GM12878 (cell line): ENCODE measurements at regions not wholly inside any gene's neighbourhood (a gene's known extent, or its start where the extent isn't known, plus 50 kb on each side); places are given as distances from the start of the nearest gene placed in this dataset.

Experiments
- ATAC-seq: fragments of 200-7000 bp; cut with Tn5 transposase; 3 replicates; pipeline ENCODE4 v1.9.1; 2020; ENCODE audit warnings: mild to moderate bottlenecking, moderate library complexity
- BruUV-seq: library from RNA; stranded (reverse); fragments of 400-500 nt; replicated peaks from 2 replicates; lab custom pipeline; 2021; lab: Mats Ljungman, UMichigan
- CTCF ChIA-PET: fragments of 300-600 bp; sonication (Branson Sonifier 250); formaldehyde crosslinking; extraction: SDS; loops from one replicate; lab custom pipeline; 2021; ENCODE audit warnings: inconsistent platforms; lab: Yijun Ruan, JAX
- POLR2A ChIA-PET: fragments of 350-600 bp; formaldehyde crosslinking; extraction: SDS; loops from one replicate; lab custom pipeline; 2021; ENCODE audit warnings: inconsistent platforms; lab: Charles Lee
- RAD21 ChIA-PET: fragments of 300-600 bp; sonication (Branson Sonifier 250); formaldehyde crosslinking; loops from one replicate; lab custom pipeline; 2023; ENCODE audit warnings: antibody characterized with exemption; ENCODE audit not compliant: unreplicated experiment; lab: Charles Lee
- SMC1A ChIA-PET: fragments of 300-600 bp; sonication (Branson Sonifier 250); formaldehyde crosslinking; loops from one replicate; lab custom pipeline; 2023; ENCODE audit not compliant: unreplicated experiment, uncharacterized antibody; lab: Charles Lee
- DNase-seq: peaks from one replicate; pipeline ENCODE4 v3.0.0-alpha.2; 2011; ENCODE audit warnings: low read depth, low spot score
- FAIRE-seq: peaks from 3 replicates; lab custom pipeline; 2011; peaks lifted over from hg19 to GRCh38; lab: Jason Lieb, UNC
- H2AFZ ChIP-seq: 2 replicates; pipeline ENCODE4 v1.6.0; 2011; ENCODE audit warnings: low read depth, low read length, control low read depth; ENCODE audit not compliant: control insufficient read depth
- H3K27ac ChIP-seq: 2 replicates; pipeline ENCODE4 v1.5.1; 2011; ENCODE audit warnings: control low read depth; ENCODE audit not compliant: control insufficient read depth, insufficient read depth
- H3K27me3 ChIP-seq, 2 experiments: replicated peaks in 1 of 2; 2 replicates each; pipeline versions ENCODE4 v1.6.0 to v1.6.1; 2011; ENCODE audit warnings: low read length in 1 of 2; ENCODE audit not compliant: control insufficient read depth in 2 of 2, insufficient read depth in 2 of 2
- H3K36me3 ChIP-seq, 2 experiments: 2 replicates each; pipeline ENCODE4 v1.5.1; 2011; ENCODE audit warnings: low read length in 1 of 2; ENCODE audit not compliant: control insufficient read depth in 2 of 2, insufficient read depth in 2 of 2
- H3K4me1 ChIP-seq: 2 replicates; pipeline ENCODE4 v1.6.1; 2011; ENCODE audit warnings: mild to moderate bottlenecking, low read length, moderate library complexity, mixed read lengths; ENCODE audit not compliant: control insufficient read depth, insufficient read depth
- H3K4me2 ChIP-seq: 2 replicates; pipeline ENCODE4 v1.6.0; 2011; ENCODE audit warnings: control low read depth; ENCODE audit not compliant: control insufficient read depth, insufficient read depth
- H3K4me3 ChIP-seq: fragments of 200-600 bp; sonication (generic); 2 replicates; pipeline ENCODE4 v1.5.1; 2016
- H3K79me2 ChIP-seq: 2 replicates; pipeline ENCODE4 v1.6.0; 2011; ENCODE audit warnings: low read length; ENCODE audit not compliant: control insufficient read depth, insufficient read depth
- H3K9ac ChIP-seq: 2 replicates; pipeline ENCODE4 v1.8.0; 2011; ENCODE audit warnings: low read length, control low read depth, mixed read lengths; ENCODE audit not compliant: control insufficient read depth, insufficient read depth
- H3K9me3 ChIP-seq: replicated peaks from 3 replicates; pipeline ENCODE4 v1.5.1; 2011; ENCODE audit warnings: mild to moderate bottlenecking, low read length; ENCODE audit not compliant: control insufficient read depth, insufficient read depth
- H4K20me1 ChIP-seq: 2 replicates; pipeline ENCODE4 v1.6.0; 2011; ENCODE audit not compliant: control insufficient read depth, insufficient read depth
- ATF2 ChIP-seq: IDR thresholded peaks from 2 replicates; pipeline ENCODE4 v1.6.1; 2012; ENCODE audit warnings: low read length, inconsistent platforms
- BACH1 ChIP-seq: fragments of 450-650 bp; IDR thresholded peaks from 2 replicates; pipeline ENCODE4 v1.6.1; 2017; ENCODE audit warnings: mild to moderate bottlenecking, borderline replicate concordance
- CUX1 ChIP-seq: IDR thresholded peaks from 2 replicates; pipeline ENCODE4 v1.6.1; 2012; ENCODE audit warnings: improper control_type of control experiment, low read depth, low read length; ENCODE audit not compliant: insufficient replicate concordance
- ETV6 ChIP-seq, 2 experiments: fragments of 450-650 bp in 1 of 2; IDR thresholded peaks in 1 of 2; conservative IDR thresholded peaks in 1 of 2; 2 replicates each; pipeline ENCODE4 v1.6.1; 2014; ENCODE audit warnings: antibody characterized with exemption in 1 of 2, borderline replicate concordance in 1 of 2, low read depth in 1 of 2, mild to moderate bottlenecking in 1 of 2, moderate library complexity in 1 of 2
- KAT2A ChIP-seq: conservative IDR thresholded peaks from 2 replicates; pipeline ENCODE4 v1.6.1; 2011; ENCODE audit warnings: low read depth, low read length; ENCODE audit not compliant: control insufficient read depth
- MTA2 ChIP-seq: fragments of 450-650 bp; IDR thresholded peaks from 2 replicates; pipeline ENCODE4 v1.6.1; 2016; ENCODE audit warnings: low read depth, mild to moderate bottlenecking, moderate library complexity
- NFYA ChIP-seq: IDR thresholded peaks from 2 replicates; pipeline ENCODE4 v1.6.1; 2011; ENCODE audit warnings: low read depth, mild to moderate bottlenecking, low read length, improper control_type of control experiment, borderline replicate concordance
- PKNOX1 ChIP-seq: fragments of 450-650 bp; IDR thresholded peaks from 2 replicates; pipeline ENCODE4 v1.6.1; 2016; ENCODE audit warnings: mild to moderate bottlenecking
- RAD51 ChIP-seq: fragments of 450-650 bp; IDR thresholded peaks from 2 replicates; pipeline ENCODE4 v1.6.1; 2016; ENCODE audit warnings: moderate library complexity, mild to moderate bottlenecking, inconsistent platforms
- TCF12 ChIP-seq: IDR thresholded peaks from 2 replicates; pipeline ENCODE4 v1.6.1; 2011; ENCODE audit warnings: low read depth, mild to moderate bottlenecking, low read length
- ZBTB11 ChIP-seq: fragments of 450-650 bp; formaldehyde crosslinking; IDR thresholded peaks from 2 replicates; pipeline ENCODE4 v1.5.0; 2022; ENCODE audit warnings: mild to moderate bottlenecking, missing genetic modification characterization
- ZNF384 ChIP-seq: IDR thresholded peaks from 2 replicates; pipeline ENCODE4 v1.6.1; 2012; ENCODE audit warnings: low read depth, mild to moderate bottlenecking, low read length, improper control_type of control experiment, borderline replicate concordance
- ZSCAN29 ChIP-seq: fragments of 450-650 bp; IDR thresholded peaks from 2 replicates; pipeline ENCODE4 v1.6.1; 2017; ENCODE audit warnings: mild to moderate bottlenecking, moderate library complexity
- WGBS: methylation state at CpG from one replicate; pipeline ENCODE4 v1.1.6; 2016; ENCODE audit warnings: low lambda C conversion rate; ENCODE audit not compliant: insufficient replicate concordance, insufficient coverage; ENCODE audit errors: missing lambda C conversion rate; 5-methylcytosine and 5-hydroxymethylcytosine counted together
- in situ Hi-C: fragments of 300-500 bp; cut with MboI; formaldehyde crosslinking; loops from 9 replicates; pipeline ENCODE4 v1.14.3; 2018; ENCODE audit warnings: mixed read lengths
- intact Hi-C: fragments of 100-400 bp; cut with micrococcal nuclease; formaldehyde crosslinking; loops from one replicate; pipeline ENCODE4 v1.14.2; 2022; ENCODE audit not compliant: unreplicated experiment

- intact Hi-C loops, result no loop called here
- SMC1A ChIA-PET, result interaction anchor here (1.2 kb wide), 1 partner anchor 24 kb away, joined by 3 read pairs; no protein-coding TSS in a partner anchor
- no peak for ATAC-seq
- TF ChIP-seq ZBTB11 (CRISPR knock-in tag) (no peak), ETV6 (conservative IDR thresholded peaks at IDR 0.05 in 1 of 2, IDR thresholded peaks at IDR 0.05 in 1 of 2; ENCODE audit: borderline replicate concordance in 1 of 2, low read depth in 1 of 2) (no peak), TCF12 (no peak), PKNOX1 (no peak), RAD51 (no peak), KAT2A (no peak), MTA2 (no peak), ATF2 (no peak), NFYA (no peak), BACH1 (no peak), ZSCAN29 (no peak), ZNF384 (no peak), CUX1 (no peak)
These were observed 173.7 kb upstream of the LEF1 start for GRCh38 chr4:108342325-108342970.

More at GRCh38 chr4:108342325-108342970, 173.7 kb upstream of the LEF1 start:
- RAD21 ChIA-PET, result no interaction called here
- no peak overlapping the region for H3K4me3 ChIP-seq
- no peaks in the 10 kb centered on the region for H3K79me2 ChIP-seq
- no peak overlapping the region for H2AFZ ChIP-seq
- H3K9me3 ChIP-seq, result no peaks in the 10 kb centered on the region
- 11% methylated on average over 3 of the region's 3 CpGs for WGBS
- DNase-seq (no peak), FAIRE-seq (no peak)
- H3K27me3 ChIP-seq, result no peaks in the 10 kb centered on the region
- CTCF ChIA-PET, result no interaction called here
- no peaks in the 10 kb centered on the region for H4K20me1 ChIP-seq
- no peak overlapping the region for H3K27ac ChIP-seq
- POLR2A ChIA-PET, result no interaction called here
- no peak overlapping the region for H3K9ac ChIP-seq
- in situ Hi-C loops, result no loop called here
- no peak overlapping the region for H3K4me2 ChIP-seq
- H3K4me1 ChIP-seq, result no peaks in the 10 kb centered on the region
- H3K36me3 ChIP-seq, result no peaks in the 10 kb centered on the region
- BruUV-seq, result no TSS peak
